Activated CD4-positive, CD25-positive, alpha-beta regulatory T cell treated with anti-CD3 and anti-CD28 coated beads, Interleukin-2, amount 50 U/mL, for 72 hours (primary cell): ENCODE measurements at regions not wholly inside any gene's neighbourhood (a gene's known extent, or its start where the extent isn't known, plus 50 kb on each side); places are given as distances from the start of the nearest gene placed in this dataset.
"Not testable (repeated sequence)": the region's sequence is repeated elsewhere in the genome, so short reads cannot be mapped to it uniquely, and the experiment has no call there.

Experiments used
- DNase-seq: peaks from one replicate; pipeline ENCODE4 v3.0.0; 2021

DNA sequence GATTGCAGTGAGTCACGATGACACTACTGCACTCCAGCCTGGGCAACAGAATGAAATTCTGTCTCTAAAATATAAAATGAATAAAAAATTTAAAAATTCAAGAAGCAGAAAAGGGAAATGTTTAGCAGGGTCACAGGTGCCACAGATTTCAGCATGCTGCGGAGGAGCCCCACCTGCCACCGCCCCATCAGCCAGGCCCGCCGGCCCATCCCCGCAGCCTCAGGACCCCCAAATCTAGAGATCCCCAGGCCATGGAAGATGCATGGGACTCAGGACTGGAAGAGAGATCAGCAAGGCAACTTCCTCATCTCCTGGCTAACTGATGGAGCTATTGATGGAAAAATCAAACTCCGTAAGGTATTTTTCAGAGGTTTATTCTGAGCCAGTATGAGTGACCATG is 208.2 kb downstream of the UQCRFS1 start:
- DNase-seq: no peak

DNA sequence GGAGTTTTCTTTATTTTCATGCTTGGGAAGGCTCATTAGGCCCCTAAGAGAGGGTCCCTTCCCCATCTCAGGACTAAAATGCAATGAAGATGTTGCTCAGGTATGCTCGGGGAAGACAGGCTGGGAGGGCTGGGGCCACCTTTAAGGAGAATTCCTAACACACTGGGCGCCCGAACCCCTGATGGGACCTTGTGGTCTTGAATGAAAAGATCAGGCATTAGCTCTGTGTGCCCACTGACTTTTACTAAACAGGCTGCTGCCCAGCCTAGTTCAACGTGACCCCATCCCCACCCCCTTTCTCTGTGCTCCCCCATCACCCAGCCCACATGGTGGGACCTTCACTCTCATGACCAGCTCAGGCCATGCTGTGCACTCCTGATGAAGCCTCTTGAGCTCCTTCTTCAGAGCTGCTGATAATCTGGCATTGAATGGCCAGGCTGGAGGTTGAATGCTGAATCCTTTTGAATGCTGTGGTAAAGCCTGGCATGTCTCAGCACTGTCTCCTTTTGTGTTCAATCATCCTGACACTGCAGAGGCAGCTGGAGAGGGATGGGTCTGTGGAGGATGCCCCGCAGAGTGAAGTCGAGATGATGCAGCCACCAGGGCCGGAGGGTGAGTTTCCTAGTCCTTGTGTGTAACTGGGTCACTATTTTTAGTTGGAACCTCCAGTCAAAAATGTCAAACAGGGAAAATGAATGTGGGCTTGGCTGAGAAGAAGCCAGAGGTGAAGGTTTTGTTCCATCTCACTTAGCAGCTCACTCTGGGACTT is 209.1 kb downstream of the UQCRFS1 start:
- DNase-seq: no peak

DNA sequence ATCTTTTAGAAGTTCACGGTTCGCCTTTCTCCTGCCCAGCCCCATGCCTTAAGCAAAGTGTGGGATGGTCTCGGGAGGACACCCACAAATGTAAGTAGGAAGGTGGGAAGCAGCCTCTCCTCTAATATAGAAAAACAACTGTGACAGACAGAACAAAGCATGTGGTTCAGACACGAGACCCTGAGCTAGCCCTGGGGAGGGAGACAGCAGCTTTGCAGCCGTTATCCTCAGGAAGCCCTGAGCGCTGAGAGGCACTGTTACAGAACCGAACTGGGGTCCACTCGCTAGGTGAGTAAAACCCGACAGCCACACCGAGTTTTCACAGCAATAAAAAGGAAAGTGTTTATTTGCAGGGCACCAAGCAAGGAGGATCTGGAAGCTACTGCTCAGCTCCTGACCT is 210.6 kb downstream of the UQCRFS1 start:
- DNase-seq: no peak

DNA sequence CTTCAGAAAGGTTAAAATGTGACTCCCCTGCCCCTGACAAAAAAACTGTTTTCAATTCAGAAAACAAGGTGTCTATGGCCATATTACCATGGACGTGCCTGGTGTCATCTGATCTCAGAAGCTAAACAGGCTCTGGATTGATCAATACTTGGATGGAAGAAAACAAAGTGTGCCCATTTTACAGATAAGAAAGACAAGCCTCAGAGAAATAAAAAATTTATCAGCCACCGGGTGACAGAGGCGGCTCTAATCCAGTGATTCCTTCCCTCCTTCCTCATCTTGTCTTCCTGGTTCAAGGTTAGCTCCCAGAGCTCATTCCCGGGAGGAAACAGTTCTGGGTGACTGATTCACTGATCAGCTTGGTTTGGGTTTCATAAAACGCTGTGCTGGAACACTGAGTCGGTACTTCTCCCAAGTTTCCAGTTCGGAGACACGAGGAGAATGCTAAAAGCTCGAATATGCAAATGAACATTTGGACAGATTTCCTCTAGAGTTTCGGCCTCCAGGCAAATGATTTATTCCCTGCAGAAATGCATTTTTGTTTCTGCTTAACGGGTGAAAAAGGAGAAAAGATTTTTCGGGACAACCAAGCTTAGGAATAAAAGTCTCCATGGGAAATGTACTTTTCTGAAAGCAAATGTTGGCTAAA is 211.2 kb downstream of the UQCRFS1 start:
- DNase-seq: no peak

DNA sequence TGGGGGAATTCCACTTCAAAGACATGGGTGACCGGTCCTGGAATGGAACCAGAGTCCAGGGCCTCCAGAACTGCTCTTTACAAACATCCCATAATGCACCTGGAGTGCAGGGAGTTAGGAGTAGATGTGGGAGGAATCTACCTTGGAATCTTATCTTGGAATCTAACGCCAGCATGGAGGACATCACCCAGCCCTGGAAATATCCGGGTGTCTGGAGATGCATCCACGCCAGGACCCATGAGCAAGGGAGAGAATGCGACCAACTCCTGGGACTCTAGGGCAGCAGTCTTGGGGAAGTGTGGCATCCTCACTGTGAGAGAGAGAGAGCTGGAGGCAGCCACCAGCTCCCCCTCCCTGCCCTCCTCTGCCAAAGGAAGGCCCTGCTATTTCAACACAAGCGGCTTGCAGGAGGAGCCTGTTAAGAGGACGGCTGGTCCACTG is 211.8 kb downstream of the UQCRFS1 start:
- DNase-seq: no peak

DNA sequence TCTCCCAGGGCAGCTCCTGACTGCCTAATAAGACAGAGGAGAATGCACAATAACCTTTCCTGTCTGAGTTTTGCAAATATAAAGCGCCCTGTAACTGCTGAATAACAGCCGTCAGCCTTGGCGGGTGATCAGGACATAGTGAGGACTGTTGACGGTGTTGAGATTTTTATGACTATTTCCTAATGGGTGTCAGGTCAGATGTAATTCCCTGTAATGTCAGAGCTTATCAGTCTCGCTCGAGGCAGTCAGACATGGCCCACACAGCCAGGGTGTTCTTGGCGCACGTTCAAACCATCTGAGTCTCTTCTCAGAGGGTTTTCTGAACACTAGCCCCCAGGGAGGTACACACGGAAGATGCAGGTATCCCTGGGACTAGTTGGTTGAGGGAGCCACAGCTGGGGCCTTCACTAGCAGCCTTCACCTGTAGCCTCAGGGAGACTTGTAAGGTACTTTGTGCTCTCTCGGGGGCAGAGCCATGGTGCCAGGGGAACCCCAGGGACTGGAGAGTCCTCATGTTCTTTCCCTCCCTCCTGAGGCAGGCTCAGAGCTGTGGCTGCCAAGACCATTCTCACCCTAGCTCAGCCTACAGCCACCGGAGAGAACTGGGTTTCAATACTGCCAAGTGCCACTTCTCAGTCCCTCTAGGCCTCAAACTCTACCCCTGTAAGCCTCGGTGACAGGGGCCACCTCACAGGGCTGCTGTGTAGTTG is 213.1 kb downstream of the UQCRFS1 start:
- DNase-seq: no peak

DNA sequence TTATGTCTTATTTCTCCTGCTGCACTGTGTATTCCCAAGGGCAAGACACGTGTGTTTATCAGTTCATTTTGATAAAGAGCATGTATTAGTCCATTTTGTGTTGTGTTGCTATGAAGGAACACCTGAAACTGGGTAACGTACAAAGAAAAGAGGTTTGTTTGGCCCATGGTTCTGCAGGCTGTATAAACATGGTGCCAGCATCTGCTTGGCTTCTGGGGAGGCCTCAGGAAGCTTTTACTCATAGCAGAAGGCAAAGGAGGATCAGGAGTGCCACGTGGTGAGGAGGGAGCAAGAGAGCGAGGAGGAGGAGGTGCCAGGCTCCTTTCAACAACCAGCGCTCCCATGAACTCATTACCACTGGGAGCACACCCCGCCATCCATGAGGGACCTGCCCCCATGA is 214.0 kb downstream of the UQCRFS1 start:
- DNase-seq: no peak

DNA sequence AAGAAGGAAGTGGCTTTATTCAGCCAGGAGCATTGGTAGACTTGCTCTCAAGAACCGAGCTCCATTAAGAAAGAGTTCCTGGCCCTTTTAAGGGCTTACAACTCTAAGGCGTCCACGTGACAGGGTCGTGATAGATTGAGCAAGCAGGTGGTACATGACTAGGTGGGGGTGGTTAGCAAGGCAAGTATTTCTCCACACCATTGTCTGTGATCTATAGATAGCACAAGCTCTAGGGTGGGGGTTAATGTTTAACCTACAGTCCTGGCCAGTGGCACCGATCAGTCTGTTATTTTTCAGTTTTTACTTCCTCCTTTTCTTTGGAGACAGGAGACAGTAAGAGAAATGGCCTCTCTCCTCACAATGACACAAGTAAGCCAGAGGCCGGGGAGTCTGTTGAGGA is 215.1 kb downstream of the UQCRFS1 start:
- not testable (repeated sequence) for DNase-seq

DNA sequence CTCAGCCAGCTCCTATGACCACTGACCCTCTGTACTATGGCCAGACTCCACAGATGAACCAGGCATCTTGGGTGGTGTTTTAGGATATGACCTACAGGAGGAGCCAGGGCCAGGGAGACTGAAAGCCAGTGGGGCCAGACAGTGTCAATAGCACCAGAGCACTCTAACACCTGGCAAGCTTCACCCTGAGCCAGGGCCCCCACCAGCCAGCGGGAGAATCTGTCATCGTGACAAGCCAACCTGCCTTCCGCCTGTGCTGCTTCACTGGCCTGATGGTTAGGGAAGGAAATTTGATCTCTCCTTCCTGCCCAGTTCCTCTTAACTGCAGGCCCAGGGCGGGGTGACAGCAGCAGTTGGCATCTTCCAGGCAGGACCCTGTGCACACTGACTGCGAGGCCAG is 222.4 kb downstream of the UQCRFS1 start:
- no peak for DNase-seq

DNA sequence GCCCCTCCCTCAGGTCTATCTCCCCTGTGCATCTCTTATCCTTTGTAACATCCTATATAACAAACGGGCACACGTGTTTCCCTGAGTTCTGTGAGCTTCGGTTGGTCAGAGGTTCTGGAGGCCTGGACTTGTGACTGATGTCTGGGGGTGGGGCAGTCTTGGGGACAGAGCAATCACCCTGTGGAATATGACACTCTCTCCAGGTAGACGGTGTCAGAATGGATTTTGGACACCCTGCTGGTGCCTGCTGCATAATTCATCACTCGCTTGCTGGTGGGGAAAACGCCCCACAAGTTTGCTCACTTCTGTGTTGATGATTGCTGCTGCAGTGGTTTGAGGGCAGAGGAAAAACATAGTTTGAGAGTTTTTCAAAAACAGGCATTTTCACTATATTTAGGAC is 223.2 kb downstream of the UQCRFS1 start:
- no peak for DNase-seq

DNA sequence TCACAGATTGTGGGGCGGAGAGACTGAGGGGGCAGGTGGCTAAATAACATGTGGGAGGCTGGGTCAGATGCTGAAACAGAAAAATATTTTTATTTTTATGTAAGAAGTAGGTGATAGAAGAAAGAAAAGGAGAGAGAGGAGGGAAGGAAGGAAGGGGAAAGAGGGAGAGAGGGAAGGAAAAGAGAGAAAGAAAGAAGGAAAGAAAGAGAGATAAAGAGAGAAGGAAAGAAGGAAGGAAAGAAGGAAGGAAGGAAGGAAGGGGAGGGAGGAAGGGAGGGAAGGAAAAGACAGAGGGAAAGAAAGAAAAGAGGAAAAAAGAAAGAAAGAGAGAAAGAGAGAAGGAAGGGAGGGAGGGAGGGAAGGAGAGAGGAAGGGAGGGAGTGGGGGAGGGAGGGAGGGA is 224.9 kb downstream of the UQCRFS1 start:
- DNase-seq: no peak

DNA sequence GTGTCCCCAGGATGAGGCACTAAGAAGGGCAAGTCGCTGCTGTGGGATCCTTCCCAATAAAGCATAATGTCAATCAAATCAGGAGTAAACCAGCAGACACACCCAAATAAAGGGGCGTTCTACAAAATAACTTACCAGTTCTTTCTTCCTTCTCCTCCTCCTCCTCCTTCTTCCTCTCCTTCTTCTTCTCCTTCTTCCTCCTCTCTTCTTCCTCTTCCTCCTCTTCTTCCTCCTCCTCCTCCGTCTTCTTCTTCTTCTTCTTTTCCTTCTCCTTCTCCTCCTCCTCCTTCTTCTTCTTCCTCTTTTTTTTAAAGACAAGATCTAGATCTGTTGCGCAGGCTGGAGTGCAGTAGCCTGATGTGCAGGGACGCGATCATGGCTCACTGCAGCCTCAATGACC is 225.8 kb downstream of the UQCRFS1 start:
- no peak for DNase-seq

DNA sequence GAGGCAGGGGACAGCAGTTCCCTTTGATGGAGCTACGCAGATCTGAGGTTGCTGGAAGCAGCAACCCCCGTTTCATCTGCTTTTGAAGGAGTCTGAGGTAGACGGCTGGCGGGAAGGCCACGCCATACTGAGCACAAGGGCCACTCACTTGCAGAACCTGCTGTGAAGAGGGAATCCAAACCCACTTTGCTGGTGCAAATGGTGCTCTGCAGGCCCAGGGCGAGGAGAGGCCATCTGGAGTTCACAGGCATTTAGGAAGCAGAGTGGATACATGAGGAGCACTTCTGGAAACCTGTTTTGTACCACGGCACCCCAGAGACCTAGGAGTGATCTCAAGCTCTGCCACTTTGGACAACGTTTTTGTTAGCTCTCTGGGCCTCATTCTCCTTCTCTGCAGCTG is 227.8 kb downstream of the UQCRFS1 start:
- no peak for DNase-seq

DNA sequence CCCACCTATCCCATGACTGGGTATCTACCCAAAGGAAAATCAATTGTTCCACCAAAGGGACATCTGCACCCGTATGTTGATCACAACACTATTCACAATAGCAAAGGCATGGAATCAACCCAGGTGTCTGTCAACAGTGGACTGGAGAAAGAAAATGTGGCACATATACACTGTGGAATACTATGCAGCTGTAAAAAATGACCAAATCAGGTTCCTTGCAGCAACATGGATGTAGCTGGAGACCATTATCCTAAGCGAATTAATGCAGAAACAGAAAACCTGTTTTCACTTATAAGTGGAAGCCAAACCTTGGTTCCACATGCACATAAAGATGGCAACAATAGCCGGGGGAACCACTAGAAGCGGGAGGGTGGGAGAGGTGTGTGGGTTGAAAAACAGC is 228.6 kb downstream of the UQCRFS1 start:
- no peak for DNase-seq

DNA sequence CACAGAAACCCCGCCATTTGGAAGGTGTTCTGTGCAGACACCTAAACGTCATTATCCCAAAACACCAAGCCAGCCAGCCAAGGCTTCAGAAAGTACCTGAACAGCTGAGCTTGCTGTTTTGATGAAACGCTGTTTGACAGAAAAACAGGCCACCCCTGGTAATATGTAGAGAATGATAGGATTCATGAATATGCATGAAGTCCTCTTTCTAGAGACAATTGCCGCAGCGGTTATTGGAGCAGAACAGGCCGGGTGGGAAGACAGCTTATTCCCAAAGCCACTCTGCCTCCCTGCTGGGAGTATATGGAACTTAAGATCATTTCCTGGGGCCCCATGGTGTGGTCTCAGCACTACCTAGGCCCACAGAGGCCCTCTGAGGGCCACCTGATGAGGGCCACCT is 229.5 kb downstream of the UQCRFS1 start:
- no peak for DNase-seq

DNA sequence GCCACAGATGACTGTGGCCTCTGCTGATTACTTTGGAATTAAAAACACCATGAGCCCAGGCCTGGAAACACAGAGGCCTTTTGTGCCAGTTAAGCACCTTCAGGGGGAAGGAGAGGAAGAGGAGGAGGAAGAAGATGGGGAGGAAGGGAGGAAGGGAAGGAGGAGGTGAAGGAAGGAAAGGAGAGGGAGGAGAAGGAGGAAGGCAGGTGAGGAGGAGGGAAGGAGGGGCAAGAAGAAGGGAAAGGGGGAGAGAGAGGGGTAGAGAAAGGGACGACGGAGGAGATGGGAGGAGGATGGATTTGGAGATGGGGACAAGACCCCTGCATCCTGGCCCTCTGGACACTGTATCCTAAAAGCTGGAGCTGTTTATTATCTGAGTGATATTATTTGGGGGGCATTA is 231.0 kb downstream of the UQCRFS1 start:
- DNase-seq: no peak

DNA sequence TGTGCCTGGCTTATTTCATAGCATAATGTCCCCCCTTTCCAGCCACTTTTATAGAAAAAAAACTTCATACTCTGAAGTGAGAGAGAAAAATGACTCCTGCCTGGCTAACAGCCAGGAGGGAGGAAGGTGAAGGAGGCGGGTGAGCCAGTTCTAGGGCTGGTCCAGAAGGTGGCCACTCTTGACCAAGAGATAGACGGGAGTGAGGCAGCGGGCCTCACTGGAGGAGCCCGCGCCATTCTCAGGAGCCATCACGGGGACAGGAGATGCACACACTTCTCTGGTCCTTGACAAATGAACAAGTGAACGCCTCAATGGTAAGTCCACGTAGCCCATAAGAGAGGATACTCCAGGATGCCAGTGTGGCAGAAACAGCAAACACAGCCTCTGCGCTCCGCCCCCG is 231.4 kb downstream of the UQCRFS1 start:
- DNase-seq: no peak

DNA sequence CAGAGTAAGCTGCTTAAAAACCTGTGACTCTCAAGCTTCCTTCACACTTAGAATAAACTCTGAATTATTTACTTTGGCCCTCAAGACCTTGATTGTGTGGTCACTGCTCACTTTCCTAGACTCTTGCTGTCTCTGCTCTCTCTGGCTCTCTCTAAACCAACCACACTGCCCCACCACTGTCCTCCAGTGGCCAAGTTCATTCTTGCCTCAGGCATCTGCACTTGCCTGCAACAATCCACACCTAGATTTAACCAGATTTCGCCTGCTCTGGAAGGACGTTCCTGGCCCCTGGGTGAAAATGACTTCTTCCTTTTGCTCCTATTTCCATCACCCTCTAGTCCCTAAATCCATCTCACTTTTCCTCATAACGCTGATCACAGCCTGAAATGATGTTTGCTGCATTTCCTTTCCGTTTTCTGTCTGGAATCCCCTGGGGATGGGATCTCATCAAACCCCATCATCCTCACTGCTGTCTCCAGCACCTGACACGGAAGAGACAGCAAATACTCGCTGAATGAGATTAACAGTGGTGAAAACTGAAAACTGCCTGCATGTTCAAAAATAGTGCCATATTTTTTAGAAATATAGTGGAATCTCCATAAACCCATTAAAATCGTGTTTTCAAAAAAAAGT is 232.6 kb downstream of the UQCRFS1 start:
- no peak for DNase-seq

DNA sequence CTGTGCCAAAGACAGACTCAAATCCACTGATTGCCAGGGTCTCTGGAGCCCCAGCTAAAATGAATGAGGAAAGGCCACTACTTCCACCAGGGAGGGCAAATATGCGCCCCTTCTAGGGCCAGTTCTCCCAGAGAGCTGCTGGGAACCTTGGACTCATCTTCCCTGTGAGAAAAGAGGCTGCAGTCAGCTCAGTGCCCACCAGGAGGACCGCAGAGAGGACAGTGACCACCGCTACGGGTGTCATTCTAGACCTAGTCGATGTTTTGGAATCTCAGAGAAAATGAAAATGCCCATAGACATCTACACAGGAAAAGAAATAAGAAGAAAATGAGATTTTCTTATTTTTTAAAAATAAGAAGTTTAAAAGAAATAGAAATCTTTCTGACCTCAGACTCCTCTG is 235.1 kb downstream of the UQCRFS1 start:
- DNase-seq: no peak

DNA sequence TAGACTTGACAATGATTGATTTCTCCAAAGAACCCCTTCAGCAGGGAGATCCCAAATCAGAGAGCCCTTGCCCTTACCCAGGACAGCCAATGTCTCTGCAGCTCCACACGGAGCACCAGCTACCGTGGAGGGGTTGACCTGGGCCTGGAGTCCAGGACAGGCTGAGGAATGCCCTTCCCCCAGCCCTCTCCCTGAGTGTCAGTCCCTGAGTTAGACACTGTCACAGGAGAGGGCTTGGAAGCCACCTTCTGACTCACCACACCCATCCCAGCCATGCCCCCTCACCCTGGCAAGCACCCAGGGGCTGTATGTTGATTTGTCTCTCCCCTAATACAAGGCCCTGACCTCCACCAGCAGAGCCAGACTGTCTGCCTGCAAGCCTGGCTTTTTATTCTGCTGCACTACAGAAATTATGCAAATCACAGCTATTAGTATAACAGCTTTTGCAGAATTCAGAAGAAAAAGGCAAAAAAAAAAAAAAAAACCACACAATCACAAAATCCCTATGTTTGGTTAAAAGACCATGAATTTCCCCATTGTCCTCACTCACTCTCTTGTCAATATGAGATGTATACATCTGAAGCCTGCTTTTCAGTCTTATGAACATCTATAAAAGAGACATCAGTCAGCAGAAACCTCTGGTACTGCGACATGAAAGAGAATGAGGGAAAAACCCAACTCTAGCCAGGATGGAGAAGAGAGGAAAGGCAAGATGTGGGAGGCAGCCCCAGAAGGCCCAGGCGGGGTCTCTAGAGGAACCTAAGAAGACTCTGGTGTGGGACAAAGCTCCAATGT is 240.7 kb downstream of the UQCRFS1 start:
- DNase-seq: no peak

DNA sequence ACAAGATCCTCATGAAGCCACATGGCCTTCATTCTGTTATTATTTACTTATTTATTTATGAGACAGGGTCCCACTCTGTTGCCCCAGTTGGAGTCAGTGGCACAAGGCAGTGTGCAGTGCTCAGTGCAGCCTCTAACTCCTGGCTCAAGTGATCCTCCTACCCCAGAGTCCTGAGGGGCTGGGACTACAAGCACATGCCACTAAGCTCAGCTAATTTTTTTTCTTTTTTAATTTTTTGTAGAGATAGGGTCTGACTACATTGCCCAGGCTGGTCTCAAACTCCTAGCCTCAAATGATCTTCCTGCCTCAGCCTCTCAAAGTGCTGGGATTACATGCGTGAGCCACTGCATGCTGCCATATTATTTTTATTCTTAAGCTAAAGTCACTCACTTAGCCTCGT is 241.4 kb downstream of the UQCRFS1 start:
- DNase-seq: no peak

DNA sequence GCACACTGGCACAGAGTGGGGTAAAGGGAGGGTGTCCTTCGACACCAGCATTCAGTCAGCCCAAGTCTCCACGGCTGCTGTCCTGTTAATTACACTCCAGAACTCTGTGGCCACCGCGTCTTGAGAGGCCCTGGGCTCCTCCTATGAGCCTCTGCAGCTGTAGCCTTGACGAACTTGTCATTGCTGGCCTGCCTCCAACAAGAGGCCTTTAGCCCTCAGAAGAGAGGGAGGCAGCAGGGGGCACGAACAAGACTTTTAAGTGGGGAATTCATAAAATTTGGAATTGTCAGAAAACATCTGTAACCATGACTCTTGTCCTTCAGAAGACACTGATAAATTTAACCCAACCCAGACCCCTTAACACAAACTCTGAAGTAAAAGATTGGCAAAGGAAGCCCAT is 241.9 kb downstream of the UQCRFS1 start:
- no peak for DNase-seq

DNA sequence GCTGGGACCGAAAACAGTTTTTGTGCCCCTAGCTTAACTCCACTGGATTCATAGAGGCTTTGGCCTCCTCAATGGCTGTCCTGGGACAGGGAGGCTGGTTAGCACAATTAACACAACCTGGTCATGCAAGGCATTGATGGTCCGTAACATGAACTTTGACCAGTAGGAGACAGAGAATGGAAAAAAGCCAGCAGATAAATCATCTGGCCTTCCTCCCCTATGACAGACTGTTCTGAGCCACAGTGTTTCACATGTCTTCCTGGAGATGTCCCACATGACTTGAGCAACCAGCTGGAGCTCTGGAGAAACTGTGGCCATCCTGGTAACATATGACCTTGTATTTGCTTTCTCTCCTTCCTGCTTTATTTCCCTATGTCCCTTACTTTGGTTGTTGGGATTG is 244.2 kb downstream of the UQCRFS1 start:
- no peak for DNase-seq
